IMR-90 (cell line): ENCODE measurements at regions not wholly inside any gene's neighbourhood (a gene's known extent, or its start where the extent isn't known, plus 50 kb on each side); places are given as distances from the start of the nearest gene placed in this dataset.

Experiments
- ATAC-seq: fragments of 200-7000 bp; cut with Tn5 transposase; 2 replicates; pipeline ENCODE4 v1.9.1; 2020; ENCODE audit warnings: low read depth, mild to moderate bottlenecking, moderate library complexity
- BruUV-seq: library from RNA; stranded (reverse); fragments of 400-500 nt; replicated peaks from 2 replicates; lab custom pipeline; 2021; lab: Mats Ljungman, UMichigan
- CTCF ChIA-PET: fragments of 300-600 bp; formaldehyde crosslinking; extraction: SDS; loops from one replicate; lab custom pipeline; 2021; ENCODE audit warnings: antibody characterized with exemption; lab: Yijun Ruan, JAX
- POLR2A ChIA-PET: fragments of 300-600 bp; sonication (Branson Sonifier 250); formaldehyde crosslinking; loops from one replicate; lab custom pipeline; 2022; ENCODE audit warnings: antibody characterized with exemption; ENCODE audit not compliant: unreplicated experiment; lab: Charles Lee
- DNase-seq: peaks from one replicate; pipeline ENCODE4 v3.0.0; 2013
- H2AFZ ChIP-seq: replicated peaks from 2 replicates; pipeline ENCODE3; 2013; ENCODE audit warnings: low read length, mild to moderate bottlenecking; ENCODE audit not compliant: poor library complexity
- H2AK5ac ChIP-seq: 2 replicates; pipeline ENCODE4 v1.6.1; 2013; ENCODE audit warnings: low read depth, low read length, inconsistent platforms
- H2AK9ac ChIP-seq: replicated peaks from 2 replicates; pipeline ENCODE3; 2013; ENCODE audit warnings: mild to moderate bottlenecking, low read depth, low read length, moderate library complexity; ENCODE audit not compliant: poor library complexity
- H2BK120ac ChIP-seq: 2 replicates; pipeline ENCODE4 v1.6.1; 2013; ENCODE audit warnings: low read depth, low read length, inconsistent platforms
- H2BK15ac ChIP-seq: 3 replicates; pipeline ENCODE4 v1.6.1; 2013; ENCODE audit warnings: low read depth, low read length, inconsistent platforms
- H2BK20ac ChIP-seq: 2 replicates; pipeline ENCODE4 v1.6.1; 2013; ENCODE audit warnings: low read depth, mild to moderate bottlenecking, inconsistent platforms, low read length, moderate library complexity
- H2BK5ac ChIP-seq: 2 replicates; pipeline ENCODE4 v1.6.1; 2013; ENCODE audit warnings: mild to moderate bottlenecking, low read depth, low read length, inconsistent platforms; ENCODE audit not compliant: poor library complexity, severe bottlenecking
- H3K14ac ChIP-seq: replicated peaks from 2 replicates; pipeline ENCODE4 v1.6.1; 2013; ENCODE audit warnings: low read depth, low read length, inconsistent platforms
- H3K18ac ChIP-seq: 2 replicates; pipeline ENCODE4 v1.6.1; 2013; ENCODE audit warnings: low read depth, low read length, control low read depth
- H3K23ac ChIP-seq: 2 replicates; pipeline ENCODE4 v1.6.1; 2013; ENCODE audit warnings: low read depth, low read length, inconsistent platforms
- H3K27ac ChIP-seq: 2 replicates; pipeline ENCODE4 v1.5.1; 2013; ENCODE audit warnings: mild to moderate bottlenecking, control low read depth, low read length; ENCODE audit not compliant: insufficient read depth
- H3K27me3 ChIP-seq: 2 replicates; pipeline ENCODE4 v1.6.1; 2013; ENCODE audit warnings: low read length; ENCODE audit not compliant: control insufficient read depth, insufficient read depth
- H3K36me3 ChIP-seq: 2 replicates; pipeline ENCODE4 v1.6.1; 2013; ENCODE audit warnings: low read length, mixed read lengths; ENCODE audit not compliant: control insufficient read depth, insufficient read depth
- H3K4ac ChIP-seq: 2 replicates; pipeline ENCODE4 v1.6.1; 2013; ENCODE audit warnings: low read depth, low read length, inconsistent platforms
- H3K4me1 ChIP-seq: 2 replicates; pipeline ENCODE4 v1.6.1; 2013; ENCODE audit warnings: low read length, mixed read lengths; ENCODE audit not compliant: control insufficient read depth, insufficient read depth
- H3K4me2 ChIP-seq: 2 replicates; pipeline ENCODE4 v1.6.1; 2013; ENCODE audit warnings: low read depth, mild to moderate bottlenecking, control low read depth, low read length, moderate library complexity
- H3K4me3 ChIP-seq: 2 replicates; pipeline ENCODE4 v1.5.1; 2013; ENCODE audit warnings: low read depth, mild to moderate bottlenecking, control low read depth, low read length, moderate library complexity; ENCODE audit not compliant: insufficient read depth
- H3K56ac ChIP-seq: 2 replicates; pipeline ENCODE4 v1.6.1; 2013; ENCODE audit warnings: low read length, inconsistent platforms; ENCODE audit not compliant: insufficient read depth; ENCODE audit errors: extremely low read depth
- H3K79me1 ChIP-seq, 2 experiments: 2 replicates each; pipeline ENCODE4 v1.6.1; 2013; ENCODE audit warnings: low read length in 2 of 2, inconsistent platforms in 1 of 2, low read depth in 1 of 2
- H3K9ac ChIP-seq: 2 replicates; pipeline ENCODE4 v1.6.1; 2013; ENCODE audit warnings: low read depth, low read length, control low read depth
- H3K9me1 ChIP-seq: 2 replicates; pipeline ENCODE4 v1.6.1; 2013; ENCODE audit warnings: low read length, inconsistent platforms; ENCODE audit not compliant: insufficient read depth
- H3K9me3 ChIP-seq: 2 replicates; pipeline ENCODE4 v1.6.1; 2013; ENCODE audit warnings: low read length; ENCODE audit not compliant: control insufficient read depth, insufficient read depth
- H4K20me1 ChIP-seq: 2 replicates; pipeline ENCODE4 v1.6.1; 2013; ENCODE audit warnings: low read length, inconsistent platforms; ENCODE audit not compliant: insufficient read depth
- H4K5ac ChIP-seq: 2 replicates; pipeline ENCODE4 v1.6.1; 2013; ENCODE audit warnings: mild to moderate bottlenecking, low read depth, low read length, control low read depth
- H4K8ac ChIP-seq, 2 experiments: 2 replicates each; pipeline ENCODE4 v1.6.1; 2013; ENCODE audit warnings: low read depth in 2 of 2, low read length in 2 of 2, control low read depth in 1 of 2, inconsistent platforms in 1 of 2
- H4K91ac ChIP-seq: 2 replicates; pipeline ENCODE4 v1.6.1; 2013; ENCODE audit warnings: low read depth, low read length, inconsistent platforms; ENCODE audit not compliant: insufficient read depth
- CEBPB ChIP-seq: IDR thresholded peaks from 2 replicates; pipeline ENCODE4 v1.6.1; 2012; ENCODE audit warnings: low read depth, low read length, improper control_type of control experiment
- FOS ChIP-seq: fragments of 150-350 bp; IDR thresholded peaks from 2 replicates; pipeline ENCODE4 v1.6.1; 2016; ENCODE audit warnings: low read depth, low read length
- MAFK ChIP-seq: IDR thresholded peaks from 2 replicates; pipeline ENCODE4 v1.6.1; 2012; ENCODE audit warnings: low read depth, low read length, improper control_type of control experiment
- MAZ ChIP-seq: IDR thresholded peaks from 2 replicates; pipeline ENCODE4 v1.6.1; 2012; ENCODE audit warnings: low read depth, mild to moderate bottlenecking, low read length, improper control_type of control experiment, moderate library complexity, borderline replicate concordance
- NFE2L2 ChIP-seq: fragments of 150-350 bp; IDR thresholded peaks from 2 replicates; pipeline ENCODE4 v1.6.1; 2016; ENCODE audit warnings: low read depth, mild to moderate bottlenecking, low read length
- POLR2A ChIP-seq: IDR thresholded peaks from 2 replicates; pipeline ENCODE4 v1.6.1; 2012; ENCODE audit warnings: mild to moderate bottlenecking, low read depth, low read length
- RAD21 ChIP-seq: IDR thresholded peaks from 2 replicates; pipeline ENCODE4 v1.6.1; 2012; ENCODE audit warnings: low read length, improper control_type of control experiment
- RFX5 ChIP-seq: IDR thresholded peaks from 2 replicates; pipeline ENCODE4 v1.8.0; 2012; ENCODE audit warnings: low read depth, mild to moderate bottlenecking, low read length, moderate library complexity
- WGBS, 2 experiments: methylation state at CpG; one replicate each; pipeline versions ENCODE4 v1.1.5 to v1.1.7; 2013; ENCODE audit warnings: missing lambda C conversion rate in 2 of 2; ENCODE audit not compliant: insufficient read length in 1 of 2; ENCODE audit errors: extremely low coverage in 2 of 2; 5-methylcytosine and 5-hydroxymethylcytosine counted together
- dilution Hi-C: fragments of 300-500 bp; cut with HindIII; formaldehyde crosslinking; loops from one replicate; pipeline ENCODE4 v1.14.3; 2018; ENCODE audit warnings: low sequenced_read_pairs; ENCODE audit not compliant: unreplicated experiment
- in situ Hi-C: fragments of 300-500 bp; cut with MboI; formaldehyde crosslinking; loops from 3 replicates; pipeline ENCODE4 v1.14.3; 2019; ENCODE audit warnings: low sequenced_read_pairs, inconsistent platforms, mixed read lengths
- intact Hi-C: fragments of 100-400 bp; cut with micrococcal nuclease; formaldehyde crosslinking; loops from 2 replicates; pipeline ENCODE4 v1.10.0; 2022
- TF ChIP-seq, protein P1 (sequence below): fragments of 150-350 bp; IDR thresholded peaks from 2 replicates; pipeline ENCODE4 v1.6.1; 2017; ENCODE audit warnings: mild to moderate bottlenecking, antibody characterized with exemption, low read length, low read depth
- TF ChIP-seq, protein P2 (sequence below): conservative IDR thresholded peaks from 2 replicates; pipeline ENCODE4 v1.5.1; 2012; ENCODE audit warnings: mild to moderate bottlenecking, low read depth, low read length, improper control_type of control experiment
- TF ChIP-seq, protein P3 (sequence below): fragments of 150-350 bp; IDR thresholded peaks from 2 replicates; pipeline ENCODE4 v1.6.1; 2016; ENCODE audit warnings: low read depth, mild to moderate bottlenecking, low read length, moderate library complexity, borderline replicate concordance

DNA sequence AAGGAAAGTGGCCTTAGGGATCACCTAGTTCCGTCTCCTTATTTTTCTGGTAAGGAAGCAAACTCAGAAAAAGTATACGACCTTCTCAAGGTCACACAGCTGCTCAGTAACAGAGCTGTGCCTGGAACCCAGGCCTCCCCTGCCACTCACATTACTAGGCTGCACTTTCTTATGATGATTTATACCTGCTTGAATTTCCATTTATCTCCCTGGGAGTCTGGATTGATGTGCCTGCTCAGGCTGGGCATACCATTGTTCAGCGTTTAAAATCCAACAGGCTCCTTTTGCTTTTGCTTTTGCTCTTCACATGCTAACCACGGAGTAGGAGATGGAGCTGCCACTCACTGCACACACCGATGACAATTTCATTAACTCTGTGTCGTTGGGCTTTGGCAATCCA, 241.0 kb downstream of the OLFM4 start:
- Histone ChIP-seq H2BK20ac (no peak overlapping the region), H3K4me2 (no peak overlapping the region), H3K18ac (no peak overlapping the region), H3K9ac (no peak overlapping the region), H3K4ac (no peak overlapping the region), H3K4me1 (no peaks in the 10 kb centered on the region), H3K27ac (no peak overlapping the region), H2BK5ac (no peak overlapping the region), H3K9me1 (no peaks in the 10 kb centered on the region), H4K5ac (no peak overlapping the region), H3K27me3 (no peaks in the 10 kb centered on the region), H3K56ac (no peak overlapping the region), H3K4me3 (no peak overlapping the region), H2AK9ac (no peak overlapping the region), H2AFZ (no peak overlapping the region), H4K20me1 (no peaks in the 10 kb centered on the region), H4K91ac (no peak overlapping the region), H2AK5ac (no peak overlapping the region), H2BK120ac (no peak overlapping the region), H3K14ac (no peak overlapping the region), H3K79me1 (no peaks in the 10 kb centered on the region), H3K36me3 (no peaks in the 10 kb centered on the region), H3K23ac (no peak overlapping the region), H3K9me3 (peaks cover 4% of the 10 kb centered on the region; the same call in 1 of the 2 replicates), H2BK15ac (no peak overlapping the region), H4K8ac (no peak overlapping the region)
- no TSS peak for BruUV-seq
- 29% methylated on average over 1 of the region's 6 CpGs; no CpG with 5 or more reads in 1 of the 2 experiments for WGBS, 2 experiments
- CTCF ChIA-PET, result no interaction called here
- ATAC-seq (no peak), DNase-seq (no peak)
- dilution Hi-C loops, result no loop called here
- in situ Hi-C loops, result no loop called here
- intact Hi-C loops, result no loop called here
- TF ChIP-seq, protein P1, sequence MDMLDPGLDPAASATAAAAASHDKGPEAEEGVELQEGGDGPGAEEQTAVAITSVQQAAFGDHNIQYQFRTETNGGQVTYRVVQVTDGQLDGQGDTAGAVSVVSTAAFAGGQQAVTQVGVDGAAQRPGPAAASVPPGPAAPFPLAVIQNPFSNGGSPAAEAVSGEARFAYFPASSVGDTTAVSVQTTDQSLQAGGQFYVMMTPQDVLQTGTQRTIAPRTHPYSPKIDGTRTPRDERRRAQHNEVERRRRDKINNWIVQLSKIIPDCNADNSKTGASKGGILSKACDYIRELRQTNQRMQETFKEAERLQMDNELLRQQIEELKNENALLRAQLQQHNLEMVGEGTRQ, result no peak
- TF ChIP-seq, protein P2, sequence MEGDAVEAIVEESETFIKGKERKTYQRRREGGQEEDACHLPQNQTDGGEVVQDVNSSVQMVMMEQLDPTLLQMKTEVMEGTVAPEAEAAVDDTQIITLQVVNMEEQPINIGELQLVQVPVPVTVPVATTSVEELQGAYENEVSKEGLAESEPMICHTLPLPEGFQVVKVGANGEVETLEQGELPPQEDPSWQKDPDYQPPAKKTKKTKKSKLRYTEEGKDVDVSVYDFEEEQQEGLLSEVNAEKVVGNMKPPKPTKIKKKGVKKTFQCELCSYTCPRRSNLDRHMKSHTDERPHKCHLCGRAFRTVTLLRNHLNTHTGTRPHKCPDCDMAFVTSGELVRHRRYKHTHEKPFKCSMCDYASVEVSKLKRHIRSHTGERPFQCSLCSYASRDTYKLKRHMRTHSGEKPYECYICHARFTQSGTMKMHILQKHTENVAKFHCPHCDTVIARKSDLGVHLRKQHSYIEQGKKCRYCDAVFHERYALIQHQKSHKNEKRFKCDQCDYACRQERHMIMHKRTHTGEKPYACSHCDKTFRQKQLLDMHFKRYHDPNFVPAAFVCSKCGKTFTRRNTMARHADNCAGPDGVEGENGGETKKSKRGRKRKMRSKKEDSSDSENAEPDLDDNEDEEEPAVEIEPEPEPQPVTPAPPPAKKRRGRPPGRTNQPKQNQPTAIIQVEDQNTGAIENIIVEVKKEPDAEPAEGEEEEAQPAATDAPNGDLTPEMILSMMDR, result no peak
- TF ChIP-seq NFE2L2 (no peak), POLR2A (no peak), RAD21 (no peak), MAZ (no peak), MAFK (no peak), RFX5 (no peak), FOS (no peak), CEBPB (no peak)
- TF ChIP-seq, protein P3, sequence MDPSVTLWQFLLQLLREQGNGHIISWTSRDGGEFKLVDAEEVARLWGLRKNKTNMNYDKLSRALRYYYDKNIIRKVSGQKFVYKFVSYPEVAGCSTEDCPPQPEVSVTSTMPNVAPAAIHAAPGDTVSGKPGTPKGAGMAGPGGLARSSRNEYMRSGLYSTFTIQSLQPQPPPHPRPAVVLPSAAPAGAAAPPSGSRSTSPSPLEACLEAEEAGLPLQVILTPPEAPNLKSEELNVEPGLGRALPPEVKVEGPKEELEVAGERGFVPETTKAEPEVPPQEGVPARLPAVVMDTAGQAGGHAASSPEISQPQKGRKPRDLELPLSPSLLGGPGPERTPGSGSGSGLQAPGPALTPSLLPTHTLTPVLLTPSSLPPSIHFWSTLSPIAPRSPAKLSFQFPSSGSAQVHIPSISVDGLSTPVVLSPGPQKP, result no peak
- POLR2A ChIA-PET, result no interaction called here
